HG02884 (cell line): ENCODE measurements at regions not wholly inside any gene's neighbourhood (a gene's known extent, or its start where the extent isn't known, plus 50 kb on each side); places are given as distances from the start of the nearest gene placed in this dataset.

Source experiments
- ATAC-seq: cut with Tn5 transposase; IDR thresholded peaks from one replicate; pipeline ENCODE4 v1.9.1; 2021; ENCODE audit warnings: mild to moderate bottlenecking, moderate library complexity; ENCODE audit not compliant: unreplicated experiment

DNA sequence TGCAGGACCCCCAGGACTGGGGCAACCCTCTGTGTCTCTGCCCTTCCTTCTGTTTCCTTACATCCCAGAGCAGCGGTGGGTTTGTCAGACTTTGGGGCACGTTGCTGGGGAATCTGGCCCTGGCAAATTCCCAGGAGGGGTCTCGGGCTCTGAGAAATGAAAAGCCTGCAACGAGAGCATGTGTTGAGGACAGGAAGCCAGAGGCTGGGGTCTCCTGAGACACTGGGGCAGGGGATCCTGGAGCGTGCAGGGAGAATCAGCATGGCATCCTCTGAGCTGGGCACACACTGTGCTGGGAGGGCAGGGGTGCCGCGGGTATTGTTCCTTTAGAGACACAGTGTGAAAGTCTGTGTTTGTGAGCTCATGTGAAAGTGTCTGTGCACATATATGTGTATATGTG, 279.9 kb upstream of the PPP2R2D start:
- ATAC-seq, result no peak

- ATAC-seq, result no peak
Measured at GRCh38 chr10:131621784-131622624, 278.8 kb upstream of the PPP2R2D start.

GRCh38 chr10:131625041-131625440, 275.8 kb upstream of the PPP2R2D start:
- no peak for ATAC-seq

DNA sequence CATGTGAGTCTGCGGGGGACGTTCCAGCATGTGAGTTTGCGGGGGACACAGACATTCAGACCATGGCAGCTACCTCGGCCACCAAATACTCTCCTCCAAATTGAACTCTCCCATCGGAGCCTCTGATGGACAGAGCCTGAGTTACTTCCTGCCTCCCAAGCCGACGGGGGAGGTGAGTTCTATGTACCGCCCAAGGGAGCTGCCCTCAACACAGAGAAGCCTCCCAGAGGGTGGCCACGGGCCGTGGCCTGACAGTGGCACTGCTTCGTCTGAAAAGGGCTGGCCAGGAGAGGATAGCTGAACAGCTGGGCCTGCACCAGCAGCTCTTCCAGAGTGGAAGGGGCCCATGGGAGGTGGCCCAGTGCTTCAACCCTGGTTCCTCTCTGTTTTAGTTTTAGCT, 274.5 kb upstream of the PPP2R2D start:
- ATAC-seq, result no peak

DNA sequence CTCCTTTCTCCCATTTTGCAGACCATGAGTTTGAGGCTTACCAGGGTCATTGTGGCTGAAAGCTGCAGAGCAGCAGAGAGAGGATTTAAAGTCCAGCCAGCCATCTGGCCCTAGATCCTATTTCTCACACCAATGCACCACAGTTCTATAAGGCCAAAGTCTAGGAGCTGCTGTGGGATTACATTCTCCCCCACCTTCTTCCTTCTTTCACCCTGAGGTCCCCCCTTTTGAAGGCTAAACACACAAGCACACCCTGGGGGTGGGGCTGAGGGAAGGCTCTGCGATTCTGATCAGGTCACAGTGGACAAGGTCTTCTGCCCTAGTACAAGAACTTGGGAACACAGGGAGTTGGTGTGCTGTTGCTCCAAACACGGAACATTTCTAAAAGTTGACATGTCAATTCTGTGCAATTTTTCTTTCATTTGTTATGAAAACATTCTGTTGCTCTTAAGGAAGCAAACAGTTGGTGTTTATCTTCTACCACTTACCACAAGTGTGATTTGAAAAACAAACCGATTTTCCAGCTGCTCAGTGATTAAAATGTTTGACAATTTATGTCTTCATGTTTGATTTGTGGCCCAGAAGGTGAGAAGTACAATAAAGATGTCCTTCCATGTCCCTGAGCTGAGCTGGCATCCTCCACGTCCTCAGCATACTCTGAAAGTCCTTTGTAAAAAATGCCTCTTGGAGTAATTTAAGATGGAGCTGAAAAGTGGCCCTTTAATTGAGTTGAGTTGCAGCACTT, 271.6 kb upstream of the PPP2R2D start:
- ATAC-seq, result no peak

GRCh38 chr10:131630772-131631258, 270.0 kb upstream of the PPP2R2D start:
- ATAC-seq, result no peak

DNA sequence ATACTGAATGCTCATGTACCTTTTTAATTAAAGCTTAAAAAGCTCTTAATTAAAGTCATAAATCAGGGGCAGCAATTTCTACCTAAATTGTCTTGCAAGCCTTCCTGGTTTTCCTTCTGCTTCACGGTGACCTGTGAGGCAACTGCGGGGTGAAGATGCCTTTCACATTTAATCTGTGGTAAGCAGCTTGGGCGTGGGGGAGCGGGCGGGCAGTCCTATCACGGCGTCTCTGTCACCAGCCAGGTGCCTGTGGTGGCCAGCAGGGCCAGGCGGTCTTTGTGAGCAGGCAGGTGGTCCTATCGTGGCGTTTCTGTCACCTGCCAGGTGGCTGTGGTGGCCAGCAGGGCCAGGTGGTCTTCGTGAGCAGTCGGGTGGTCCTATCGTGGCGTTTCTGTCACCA, 269.2 kb upstream of the PPP2R2D start:
- no peak for ATAC-seq

- no peak for ATAC-seq
Measured at GRCh38 chr10:131635564-131636015, 265.2 kb upstream of the PPP2R2D start.

GRCh38 chr10:131636116-131636515, 264.7 kb upstream of the PPP2R2D start:
- ATAC-seq, result no peak

GRCh38 chr10:131636841-131637724, 263.7 kb upstream of the PPP2R2D start:
- ATAC-seq, result no peak

DNA sequence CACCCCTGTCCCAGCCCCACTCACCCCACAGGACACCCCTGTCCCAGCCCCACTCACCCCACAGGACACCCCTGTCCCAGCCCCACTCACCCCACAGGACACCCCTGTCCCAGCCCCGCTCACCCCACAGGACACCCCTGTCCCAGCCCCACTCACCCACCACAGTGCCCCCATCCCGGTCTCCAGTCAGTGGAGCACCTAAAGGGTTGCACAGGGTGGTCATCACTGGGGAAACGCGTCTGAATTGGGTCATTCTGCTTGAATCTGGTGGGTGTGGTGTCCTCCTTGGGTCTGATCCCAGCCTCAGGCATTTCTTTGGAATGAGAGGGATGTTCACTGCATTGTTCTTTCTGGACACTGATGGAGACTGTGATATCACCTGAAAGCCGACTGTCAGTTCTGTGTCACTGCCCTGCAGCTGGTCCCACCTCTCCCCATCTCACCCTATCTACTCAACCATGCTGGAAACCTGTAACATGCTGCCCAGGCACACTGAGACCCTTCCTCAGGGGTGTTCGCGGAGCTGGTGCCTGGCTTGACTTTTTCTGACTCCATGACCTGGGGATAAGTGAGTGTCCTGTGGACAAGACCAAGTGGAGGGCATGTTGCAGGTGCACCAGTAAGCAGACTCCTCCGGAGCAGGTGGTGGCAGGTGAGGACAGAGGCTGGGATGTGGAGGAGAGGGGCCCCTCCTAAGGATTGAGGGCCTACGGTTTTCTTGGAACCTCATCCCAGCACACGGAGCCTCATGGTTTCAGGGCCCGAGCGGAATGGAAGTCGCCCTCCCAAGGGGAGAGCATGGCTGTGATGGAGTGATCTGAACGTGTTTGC, 262.5 kb upstream of the PPP2R2D start:
- ATAC-seq, result no peak

DNA sequence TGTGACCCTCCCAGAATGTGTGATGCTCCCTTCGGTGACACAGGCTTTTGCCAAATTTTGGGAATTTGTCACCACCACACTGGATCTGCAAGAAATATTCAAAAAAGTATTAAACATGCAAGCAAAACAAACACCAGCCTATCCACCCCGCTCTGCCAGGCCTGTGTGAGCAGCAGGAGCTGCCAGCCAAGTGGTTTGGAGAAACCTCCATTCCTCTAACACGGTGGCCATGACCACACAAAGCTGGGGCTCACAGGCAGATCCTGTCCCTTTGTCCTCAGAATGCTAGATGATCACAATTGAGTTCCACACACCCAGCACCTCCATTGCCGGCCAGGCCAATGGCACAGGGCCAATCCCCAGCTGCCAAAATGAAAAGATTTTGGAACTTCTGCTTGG, 261.9 kb upstream of the PPP2R2D start:
- no peak for ATAC-seq

DNA sequence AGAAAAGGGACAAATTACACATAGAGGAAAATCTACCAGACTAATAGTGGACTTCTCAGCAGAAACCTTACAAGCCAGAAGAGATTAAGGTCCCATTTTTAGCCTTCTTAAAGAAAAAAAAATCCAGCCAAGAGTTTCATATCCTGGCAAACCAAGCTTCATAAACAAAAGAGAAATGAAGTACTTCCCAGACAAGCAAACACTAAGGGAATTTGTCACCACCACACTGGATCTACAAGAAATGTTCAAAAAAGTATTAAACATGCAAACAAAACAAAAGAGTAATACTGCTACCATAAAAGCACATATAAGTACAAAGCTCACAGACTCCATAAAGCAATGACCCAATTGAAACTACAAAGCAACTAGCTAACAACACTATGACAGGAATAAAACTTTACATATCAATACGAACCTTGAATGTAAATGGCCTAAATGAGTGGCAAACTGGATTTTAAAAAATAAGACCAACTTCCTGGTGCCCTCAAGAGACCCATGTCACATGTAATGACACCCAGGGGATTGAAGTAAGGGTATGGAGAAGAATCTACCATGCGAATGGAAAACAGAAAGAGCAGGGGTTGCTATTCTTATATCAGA, 260.7 kb upstream of the PPP2R2D start:
- ATAC-seq, result no peak

GRCh38 chr10:131641231-131641630, 259.6 kb upstream of the PPP2R2D start:
- ATAC-seq, result peak; percentile 99

- no peak for ATAC-seq
Measured at GRCh38 chr10:131641898-131642297, 258.9 kb upstream of the PPP2R2D start.

DNA sequence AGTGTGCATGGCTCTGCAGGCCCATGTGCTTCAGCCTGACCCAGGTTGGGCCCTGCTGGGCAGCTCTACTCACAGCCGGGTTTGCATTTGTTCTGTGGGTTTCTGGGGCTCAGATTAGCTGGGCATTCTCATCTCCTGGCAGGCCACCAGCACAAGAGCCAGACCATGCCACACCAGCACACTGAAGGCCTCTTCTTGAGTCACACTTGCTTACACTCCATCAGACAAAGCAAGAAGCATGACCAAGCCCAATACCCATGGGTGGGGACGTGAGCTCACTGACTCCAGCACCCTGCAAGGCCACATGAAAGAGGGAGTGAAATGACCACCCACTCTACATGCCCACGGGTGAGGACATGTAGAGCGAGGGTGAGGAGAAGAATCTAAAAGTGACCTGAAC, 257.8 kb upstream of the PPP2R2D start:
- no peak for ATAC-seq

- no peak for ATAC-seq
Measured at GRCh38 chr10:131644289-131644688, 256.5 kb upstream of the PPP2R2D start.

GRCh38 chr10:131644864-131645658, 255.7 kb upstream of the PPP2R2D start:
- ATAC-seq, result no peak

DNA sequence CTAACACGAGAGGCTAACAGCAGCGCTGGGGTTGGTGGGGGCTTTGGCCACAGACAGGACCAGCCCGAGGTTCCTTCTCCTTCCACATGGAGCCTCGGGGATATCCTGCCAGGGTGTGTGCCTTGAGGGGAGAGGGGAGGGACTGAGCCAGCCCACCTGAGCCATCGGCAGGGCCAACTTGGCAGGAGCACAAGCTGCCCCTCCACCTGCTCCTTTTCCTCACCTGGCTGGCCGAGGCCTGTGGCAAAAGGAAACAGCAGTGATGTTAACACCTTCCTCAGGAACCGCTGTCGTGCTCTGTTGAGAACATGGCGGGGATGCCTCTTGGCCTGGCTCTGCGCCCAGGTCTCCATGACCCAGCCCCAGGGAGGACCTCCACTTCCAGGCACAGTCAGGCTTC, 255.1 kb upstream of the PPP2R2D start:
- no peak for ATAC-seq
